Esophagus muscularis mucosa (tissue), 4 donors: ENCODE measurements at regions not wholly inside any gene's neighbourhood (a gene's known extent, or its start where the extent isn't known, plus 50 kb on each side); places are given as distances from the start of the nearest gene placed in this dataset.

ENCODE experiments used
- CTCF ChIP-seq, 3 experiments: fragments of 200-600 bp in 2 of 3; fragments of 450-650 bp in 1 of 3; sonication (generic) in 2 of 3; IDR thresholded peaks; one replicate each; pipeline ENCODE4 v1.5.1; 2017 to 2019; ENCODE audit warnings: antibody characterized with exemption in 3 of 3, mild to moderate bottlenecking in 2 of 3, moderate library complexity in 1 of 3
- EP300 ChIP-seq: sonication (generic); formaldehyde crosslinking; IDR thresholded peaks from one replicate; pipeline ENCODE4 v1.6.1; 2017; ENCODE audit warnings: antibody characterized with exemption
- POLR2A ChIP-seq: fragments of 450-650 bp; IDR thresholded peaks from one replicate; pipeline ENCODE4 v1.6.1; 2017; ENCODE audit warnings: antibody characterized with exemption, moderate library complexity, mild to moderate bottlenecking, low read depth
- POLR2AphosphoS5 ChIP-seq, 2 donors: sonication (generic); formaldehyde crosslinking; IDR thresholded peaks; one replicate each; pipeline ENCODE4 v1.6.1; 2017; ENCODE audit warnings: antibody characterized with exemption in 2 of 2

DNA sequence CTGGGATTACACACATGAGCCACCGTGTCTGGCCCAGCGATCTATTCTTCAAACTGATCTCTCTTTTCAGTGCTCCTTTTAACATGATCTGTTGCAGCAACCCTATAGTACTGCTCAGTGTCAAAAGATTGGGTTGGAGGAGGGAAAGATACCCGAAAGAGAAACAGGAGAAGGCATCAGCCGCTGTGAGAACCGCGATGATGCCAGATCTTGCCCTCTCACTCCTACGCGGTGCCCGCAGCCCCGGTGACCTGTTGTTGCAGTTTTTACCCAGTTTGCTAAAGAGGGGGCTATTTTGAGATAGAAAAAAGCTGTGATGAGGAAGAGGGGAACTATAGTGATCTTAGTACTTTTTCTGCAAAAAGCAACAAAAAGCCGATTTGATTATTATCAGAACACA, 335.5 kb downstream of the KCNS3 start:
- TF ChIP-seq CTCF (IDR thresholded peaks at IDR 0.05): no peak
- TF ChIP-seq POLR2A: no peak
- TF ChIP-seq POLR2AphosphoS5 (IDR thresholded peaks at IDR 0.05): no peak
- no peak for TF ChIP-seq EP300
